Ovary (tissue), 7 donors: ENCODE measurements at regions not wholly inside any gene's neighbourhood (a gene's known extent, or its start where the extent isn't known, plus 50 kb on each side); places are given as distances from the start of the nearest gene placed in this dataset.

Experiments
- DNase-seq, 5 donors: peaks; one replicate each; pipeline ENCODE4 v3.0.0-alpha.2; 2019 to 2020
- H3K27ac ChIP-seq, 2 donors: fragments of 200-600 bp; one replicate each; pipeline versions ENCODE4 v1.5.1 to v1.8.0; 2019 to 2022
- H3K27me3 ChIP-seq: fragments of 200-600 bp; one replicate; pipeline ENCODE4 v1.8.0; 2022
- H3K36me3 ChIP-seq: fragments of 200-600 bp; sonication (generic); one replicate; pipeline ENCODE4 v1.5.1; 2019
- H3K4me1 ChIP-seq: one replicate; pipeline ENCODE4 v1.8.1; 2013; ENCODE audit warnings: mild to moderate bottlenecking, moderate library complexity; ENCODE audit not compliant: insufficient read depth
- H3K4me3 ChIP-seq: fragments of 200-600 bp; sonication (generic); one replicate; pipeline ENCODE4 v1.5.1; 2017
- H3K9me3 ChIP-seq, 2 donors: fragments of 200-600 bp in 1 of 2; sonication (generic) in 1 of 2; one replicate each; pipeline versions ENCODE4 v1.5.1 to v1.8.1; 2013 to 2019; ENCODE audit warnings: mild to moderate bottlenecking in 1 of 2, moderate library complexity in 1 of 2
- CTCF ChIP-seq, 3 donors: fragments of 450-650 bp in 2 of 3; fragments of 200-600 bp in 1 of 3; IDR thresholded peaks; one replicate each; pipeline versions ENCODE4 v1.5.1 to v1.8.0; 2016 to 2022; ENCODE audit warnings: antibody characterized with exemption in 3 of 3, mild to moderate bottlenecking in 1 of 3
- EP300 ChIP-seq: sonication (generic); formaldehyde crosslinking; IDR thresholded peaks from one replicate; pipeline ENCODE4 v1.6.1; 2017; ENCODE audit warnings: antibody characterized with exemption
- POLR2A ChIP-seq: fragments of 450-650 bp; IDR thresholded peaks from one replicate; pipeline ENCODE4 v1.6.1; 2017; ENCODE audit warnings: antibody characterized with exemption, mild to moderate bottlenecking, moderate library complexity
- WGBS, 3 donors: extraction: QIAGEN DNeasy Blood & Tissue Kit in 1 of 3; methylation state at CpG; one replicate each; pipeline versions ENCODE4 v1.1.5 to v1.1.7; 2013 to 2017; 5-methylcytosine and 5-hydroxymethylcytosine counted together
- intact Hi-C, 4 donors: fragments of 100-400 bp; cut with DNase I; formaldehyde crosslinking; loops; one replicate each; pipeline versions ENCODE4 v1.11.0 to v1.15.1; 2022 to 2023
- donor health status: DM: no; HTN: no; CAD: no; lungs with moderate emphysema.
- donor health status: DM: no; HTN: no; CAD: no.
- donor health status: Bipolar disorder and iron deficiency.
- donor health status: DM: no; HTN: no; CAD: no.
- donor health status: DM: yes; HTN: yes; CAD: no.

DNA sequence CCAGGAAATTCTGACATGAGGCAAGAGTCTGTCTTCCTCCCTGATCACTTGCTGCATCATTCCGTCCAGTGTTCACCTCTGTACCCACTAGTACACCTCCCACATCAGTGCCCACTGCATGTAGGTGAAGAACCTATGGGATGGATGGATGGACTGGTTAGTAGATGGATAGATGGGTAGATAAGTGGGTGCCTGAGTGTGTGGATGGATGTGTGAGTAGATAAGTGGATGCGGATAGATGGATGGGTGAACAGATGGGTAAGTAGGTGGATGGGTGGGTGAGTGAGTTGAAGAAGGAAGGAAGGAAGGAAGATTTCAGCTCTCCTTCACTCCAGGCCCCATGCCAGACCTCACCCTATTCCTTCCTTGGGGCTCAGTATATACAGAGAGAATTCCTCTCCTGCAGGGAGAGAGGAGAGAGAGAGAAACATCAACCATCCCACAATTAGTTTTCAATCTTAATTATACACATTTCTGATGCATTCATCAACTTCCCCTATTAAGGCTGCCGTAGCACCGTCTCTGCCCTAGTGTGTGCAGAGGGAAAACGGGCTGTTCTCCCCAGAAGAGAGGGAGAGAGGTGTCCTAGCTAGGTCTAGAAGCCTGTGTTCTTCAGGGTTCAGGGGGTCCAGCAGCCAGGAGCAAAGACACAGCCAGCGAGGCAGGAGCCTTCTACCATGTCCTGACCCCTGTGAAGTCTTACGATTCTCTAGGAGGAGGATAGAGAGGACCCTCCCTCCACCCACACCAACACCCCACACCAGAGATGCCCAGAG is 125.3 kb downstream of the BUD13 start:
- H3K27me3 ChIP-seq = no peaks in the 10 kb centered on the region
- no peak overlapping the region for H3K27ac ChIP-seq
- WGBS, 3 donors = 84 to 89% (median 85%) methylated on average over 7 of the region's 7 CpGs
- intact Hi-C loops = no loop called here
- no peaks in the 10 kb centered on the region for H3K4me1 ChIP-seq
- H3K9me3 ChIP-seq = no peaks in the 10 kb centered on the region
- TF ChIP-seq POLR2A (no peak), EP300 (no peak), CTCF (IDR thresholded peaks at IDR 0.05) (no peak)
- no peak for DNase-seq
- no peaks in the 10 kb centered on the region for H3K36me3 ChIP-seq
- H3K4me3 ChIP-seq = no peak overlapping the region

- intact Hi-C loops = no loop called here
- Histone ChIP-seq H3K27ac (no peak overlapping the region), H3K36me3 (no peaks in the 10 kb centered on the region), H3K4me1 (no peaks in the 10 kb centered on the region), H3K27me3 (no peaks in the 10 kb centered on the region), H3K4me3 (no peak overlapping the region), H3K9me3 (no peaks in the 10 kb centered on the region)
- DNase-seq = no peak
- 87 to 100% (median 97%) methylated on average over 3 of the region's 3 CpGs for WGBS, 3 donors
- TF ChIP-seq CTCF (IDR thresholded peaks at IDR 0.05) (no peak), EP300 (no peak), POLR2A (no peak)
Measured at GRCh38 chr11:116646191-116646590, 126.6 kb downstream of the BUD13 start.

DNA sequence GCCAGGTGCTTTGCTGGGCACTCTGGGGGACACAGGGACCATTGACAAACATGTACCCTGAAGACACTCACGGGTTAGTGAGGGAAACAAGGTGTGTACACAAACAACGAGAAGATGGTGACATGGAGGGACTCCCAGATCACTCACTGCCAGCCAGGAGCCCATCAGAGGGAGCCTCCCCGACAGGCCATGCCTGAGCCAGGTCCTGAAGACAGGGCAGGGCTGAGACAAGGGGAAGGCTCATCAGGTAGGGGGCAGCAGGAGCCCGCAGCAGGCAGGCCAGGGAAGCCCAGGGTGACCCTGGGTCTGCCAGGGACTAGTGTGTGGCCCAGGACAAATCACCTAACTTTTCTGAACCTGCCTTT is 127.9 kb downstream of the BUD13 start:
- H3K27me3 ChIP-seq = no peaks in the 10 kb centered on the region
- H3K27ac ChIP-seq = no peak overlapping the region
- WGBS, 3 donors = 58 to 70% (median 65%) methylated on average over 4 of the region's 4 CpGs
- no peak for DNase-seq
- no peaks in the 10 kb centered on the region for H3K4me1 ChIP-seq
- H3K9me3 ChIP-seq = no peaks in the 10 kb centered on the region
- TF ChIP-seq POLR2A (no peak), CTCF (IDR thresholded peaks at IDR 0.05) (no peak), EP300 (no peak)
- no peaks in the 10 kb centered on the region for H3K36me3 ChIP-seq
- intact Hi-C loops = no loop called here
- H3K4me3 ChIP-seq = no peak overlapping the region

DNA sequence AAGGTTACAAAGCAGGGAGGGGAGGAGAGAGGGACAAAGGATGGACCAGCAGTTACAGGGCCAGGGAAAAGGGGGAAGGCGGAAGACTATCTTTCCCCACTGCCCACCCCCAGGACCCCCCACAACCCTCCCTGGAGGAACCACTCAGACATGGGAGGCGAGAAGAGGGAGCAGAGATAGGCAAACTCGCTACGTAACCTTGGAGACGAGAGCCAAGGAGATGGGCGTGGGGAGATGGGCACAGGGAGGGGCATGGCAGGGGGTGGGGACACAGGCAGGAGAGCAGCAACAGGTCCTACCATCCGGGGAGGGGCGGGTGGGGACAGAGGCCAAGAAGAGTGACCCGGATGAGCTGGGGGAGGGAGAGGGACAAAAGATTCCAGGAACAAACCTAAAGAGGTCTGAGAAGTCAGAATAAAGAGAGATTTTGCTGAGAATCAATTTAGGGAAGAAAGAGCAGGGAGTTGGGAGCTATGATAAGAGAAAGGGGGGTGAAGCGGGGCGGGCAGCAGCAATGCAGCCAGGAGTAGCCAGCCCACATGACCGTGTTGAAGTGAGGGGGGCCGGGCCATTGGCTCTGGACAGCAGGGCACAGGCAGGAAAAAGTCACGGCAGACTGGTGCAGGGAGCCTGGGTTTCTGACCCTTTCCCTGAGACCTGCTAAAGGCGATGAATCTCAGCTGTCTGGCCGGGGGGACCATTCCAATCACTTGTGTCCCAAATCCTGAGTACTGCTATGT is 128.4 kb downstream of the BUD13 start:
- no peaks in the 10 kb centered on the region for H3K36me3 ChIP-seq
- H3K4me3 ChIP-seq = no peak overlapping the region
- H3K9me3 ChIP-seq = no peaks in the 10 kb centered on the region
- no peaks in the 10 kb centered on the region for H3K4me1 ChIP-seq
- intact Hi-C loops = no loop called here
- H3K27me3 ChIP-seq = no peaks in the 10 kb centered on the region
- no peak overlapping the region for H3K27ac ChIP-seq
- TF ChIP-seq EP300 = no peak
- TF ChIP-seq CTCF (IDR thresholded peaks at IDR 0.05) = no peak
- no peak for TF ChIP-seq POLR2A
- no peak for DNase-seq
- 32 to 39% (median 36%) methylated on average over 16 of the region's 16 CpGs for WGBS, 3 donors
